GM21526 (cell line): ENCODE measurements at regions not wholly inside any gene's neighbourhood (a gene's known extent, or its start where the extent isn't known, plus 50 kb on each side); places are given as distances from the start of the nearest gene placed in this dataset.

Experiments
- ATAC-seq: cut with Tn5 transposase; IDR thresholded peaks from one replicate; pipeline ENCODE4 v1.9.1; 2021; ENCODE audit warnings: moderate library complexity; ENCODE audit not compliant: unreplicated experiment, low FRiP score

- ATAC-seq, result no peak
Observed at GRCh38 chr14:36465178-36465577, 54.9 kb downstream of the NKX2-1 start.

- no peak for ATAC-seq
Observed at GRCh38 chr14:36462890-36463289, 57.1 kb downstream of the NKX2-1 start.

DNA sequence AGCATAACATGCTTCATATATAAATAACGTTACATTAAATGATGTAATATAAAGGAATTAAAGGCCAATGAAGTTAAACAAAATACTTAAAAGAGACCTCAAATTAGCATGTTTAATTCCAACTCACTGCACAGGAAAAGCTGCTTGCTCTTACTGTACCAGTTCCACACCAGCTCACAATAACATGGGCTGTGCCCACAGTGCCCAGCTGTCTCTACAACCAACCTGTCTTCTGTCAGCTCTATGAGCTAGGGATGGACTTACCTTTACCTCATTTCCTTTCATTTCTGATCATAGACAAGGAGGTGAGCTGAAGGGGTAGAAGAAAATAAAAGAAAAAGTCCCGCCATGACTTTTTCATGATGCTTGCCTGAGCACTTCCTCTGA is 64.8 kb downstream of the NKX2-1 start:
- ATAC-seq, result no peak

- ATAC-seq, result no peak
Observed at GRCh38 chr14:36454599-36455240, 65.3 kb downstream of the NKX2-1 start.

DNA sequence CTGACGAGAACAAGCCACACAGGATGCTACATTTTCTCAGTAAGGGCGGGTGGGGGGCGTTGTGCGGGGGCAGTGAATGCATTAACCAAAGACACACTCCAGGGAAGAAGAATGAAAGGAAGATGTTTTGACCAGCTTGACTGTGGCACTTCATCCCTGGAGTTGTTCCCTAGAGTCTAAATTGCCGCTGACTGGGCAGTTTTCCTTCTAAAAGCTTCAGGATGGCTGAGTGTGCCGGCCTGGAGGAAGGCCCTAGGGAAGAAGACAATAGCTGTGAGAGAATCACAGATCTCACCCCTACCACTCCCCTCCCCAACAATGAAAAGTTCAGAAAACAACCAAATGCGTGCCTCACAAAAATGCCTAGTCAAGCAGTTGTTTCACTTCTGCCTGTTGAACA is 67.2 kb downstream of the NKX2-1 start:
- no peak for ATAC-seq

DNA sequence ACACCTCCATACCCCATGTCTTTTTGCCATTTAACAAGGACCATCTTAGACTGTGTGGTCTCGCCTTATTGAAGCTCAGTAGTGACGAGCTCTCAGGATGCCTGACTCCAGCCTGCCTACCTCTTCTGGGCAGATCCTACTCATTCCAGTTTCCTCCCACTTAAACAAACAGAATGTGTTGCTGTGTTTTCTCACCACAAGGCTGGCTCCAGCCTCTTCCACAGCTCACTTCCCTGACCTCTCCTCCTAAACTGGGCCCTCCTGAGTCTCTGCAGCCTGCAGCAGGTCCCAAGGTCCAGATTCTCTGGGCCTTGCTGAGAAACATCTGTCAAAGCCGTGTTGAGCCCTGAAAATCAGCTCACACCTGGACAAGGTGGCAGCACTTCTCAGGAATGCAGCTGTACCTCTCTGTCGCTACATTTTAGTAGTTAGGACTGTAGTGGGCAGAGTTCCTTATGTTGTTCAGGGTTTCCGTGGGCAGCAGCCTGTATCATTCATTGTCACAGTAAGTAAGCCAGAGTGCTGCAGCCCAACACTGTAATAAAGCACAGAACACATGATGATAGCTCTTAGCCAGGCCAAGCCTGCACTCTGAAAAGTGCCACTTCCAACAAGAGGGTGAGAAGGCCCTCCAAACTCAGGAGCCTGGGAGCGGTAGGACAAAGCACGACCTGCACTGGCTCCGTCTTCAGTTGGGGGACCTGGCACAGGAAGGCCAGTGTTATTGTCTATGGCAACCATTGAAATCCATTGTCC is 68.5 kb downstream of the NKX2-1 start:
- no peak for ATAC-seq

DNA sequence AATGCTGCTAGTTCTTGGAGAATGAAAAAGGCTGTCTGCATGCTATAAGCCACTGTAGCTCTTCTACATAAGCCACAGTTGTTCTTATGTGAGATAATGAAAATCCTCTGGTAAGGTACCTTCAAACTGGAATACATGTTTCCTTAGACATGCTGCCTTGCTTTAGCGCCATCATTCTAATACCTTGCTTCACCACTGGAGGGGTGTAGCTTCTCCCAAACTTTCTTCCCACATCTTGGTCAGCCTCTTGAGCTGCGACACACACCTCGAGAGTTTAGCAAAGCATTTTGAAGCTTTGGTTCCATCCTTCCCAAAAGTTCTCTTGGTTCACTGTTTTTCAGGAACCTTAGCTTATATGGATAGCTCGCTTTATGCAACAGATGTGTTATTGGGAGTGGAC is 69.5 kb downstream of the NKX2-1 start:
- no peak for ATAC-seq

DNA sequence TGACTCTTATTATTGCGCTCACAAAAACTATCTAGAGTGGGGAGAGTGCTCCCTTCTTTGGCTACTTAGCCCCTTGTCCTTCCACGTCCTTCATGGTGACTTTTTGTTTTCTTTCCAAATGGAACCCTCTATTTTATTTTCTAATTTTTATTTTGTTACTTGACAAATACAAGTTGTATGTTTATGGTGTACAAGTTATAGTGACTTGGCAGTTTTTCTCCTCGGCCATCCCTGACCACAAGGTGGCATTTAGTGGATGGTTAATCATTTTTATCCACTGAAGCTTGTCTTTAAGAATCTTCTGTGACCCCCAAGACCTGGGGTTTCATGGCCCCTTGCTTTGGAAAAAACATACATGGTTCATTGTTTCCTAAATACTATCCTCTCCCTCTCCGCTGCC is 70.1 kb downstream of the NKX2-1 start:
- ATAC-seq, result no peak

DNA sequence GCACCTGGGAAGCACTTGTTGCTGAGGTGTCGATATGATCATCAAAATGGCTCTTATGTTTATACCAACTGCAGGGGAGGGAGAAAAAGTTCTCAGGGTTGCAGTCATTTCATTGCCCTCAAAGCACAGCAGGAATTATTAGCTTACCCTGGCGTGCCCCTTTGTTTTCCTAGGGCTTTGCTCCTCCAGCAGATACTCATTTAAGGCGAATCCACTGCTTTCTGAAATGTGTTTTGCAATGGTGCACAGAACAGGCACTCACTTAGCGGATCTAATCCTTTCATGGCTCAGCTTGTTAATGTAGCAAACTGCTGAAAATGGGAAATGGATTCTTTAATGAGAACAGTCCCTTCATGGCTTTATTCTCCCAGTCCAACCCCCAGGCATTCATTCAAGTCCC is 76.7 kb downstream of the NKX2-1 start:
- no peak for ATAC-seq

GRCh38 chr14:36442824-36443241 is 77.2 kb downstream of the NKX2-1 start:
- no peak for ATAC-seq

DNA sequence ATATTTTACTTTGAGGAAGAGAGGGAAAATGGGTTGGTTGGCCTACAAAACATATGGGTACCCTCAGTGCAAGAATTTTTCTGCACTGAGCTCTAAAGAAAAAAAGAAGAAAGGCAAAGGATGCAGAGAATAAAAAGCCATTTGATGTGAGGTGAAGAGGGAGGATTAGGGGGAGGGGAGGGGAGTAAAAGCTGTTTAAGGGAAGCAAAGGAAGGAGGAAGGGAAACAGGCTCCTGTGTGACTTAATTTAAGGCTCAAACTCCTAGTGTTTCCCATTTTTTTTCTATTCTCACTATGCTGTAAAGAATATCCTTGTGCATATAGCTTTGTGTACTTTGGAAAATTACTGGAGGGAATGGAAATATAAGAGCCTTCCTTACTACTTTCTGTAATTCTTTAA is 78.7 kb downstream of the NKX2-1 start:
- ATAC-seq, result no peak

DNA sequence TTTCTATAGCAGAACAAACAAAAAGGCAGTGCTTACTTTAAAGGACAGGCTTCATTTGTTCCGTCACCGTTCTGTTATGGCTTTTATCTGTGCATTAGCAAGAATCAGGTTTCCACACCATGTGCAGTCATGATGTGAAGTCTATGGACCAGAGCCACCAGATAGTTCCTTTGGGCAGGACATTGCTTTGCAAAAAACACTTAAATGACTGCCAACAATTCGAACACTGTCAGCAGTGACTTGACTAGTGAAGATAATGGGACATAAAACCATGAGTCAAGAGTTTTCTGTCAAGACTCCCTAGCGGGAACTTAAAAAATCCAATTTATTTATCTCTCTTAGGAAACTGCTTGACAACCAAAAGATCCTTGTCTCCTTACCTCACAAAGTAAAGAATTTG is 80.3 kb downstream of the NKX2-1 start:
- ATAC-seq, result no peak

GRCh38 chr14:36438883-36439282 is 81.1 kb downstream of the NKX2-1 start:
- ATAC-seq, result no peak

DNA sequence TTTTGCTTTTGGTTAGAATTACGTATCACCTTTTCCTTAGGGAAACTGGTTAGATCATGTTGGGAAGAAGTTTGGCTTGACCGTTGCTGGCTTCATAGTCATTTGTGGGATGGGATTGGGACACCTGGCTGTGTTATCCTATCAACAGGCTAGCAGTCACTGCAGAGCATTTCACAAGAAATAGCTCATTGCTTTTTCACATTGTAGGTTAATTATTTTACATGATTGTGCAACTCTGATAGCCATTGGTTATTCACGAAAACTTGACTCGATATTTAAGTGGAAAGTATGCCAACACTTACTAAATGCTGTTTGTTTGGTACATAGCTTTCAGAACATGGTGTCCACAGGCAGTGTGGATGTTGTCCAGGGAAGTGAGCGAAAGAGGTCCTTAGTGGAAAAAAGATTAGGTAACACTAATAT is 89.4 kb downstream of the NKX2-1 start:
- no peak for ATAC-seq

GRCh38 chr14:36430169-36430568 is 89.9 kb downstream of the NKX2-1 start:
- ATAC-seq, result no peak

GRCh38 chr14:36429692-36430091 is 90.3 kb downstream of the NKX2-1 start:
- ATAC-seq, result no peak

GRCh38 chr14:36428350-36428749 is 91.7 kb downstream of the NKX2-1 start:
- no peak for ATAC-seq

- no peak for ATAC-seq
Observed at GRCh38 chr14:36426836-36427235, 93.2 kb downstream of the NKX2-1 start.

DNA sequence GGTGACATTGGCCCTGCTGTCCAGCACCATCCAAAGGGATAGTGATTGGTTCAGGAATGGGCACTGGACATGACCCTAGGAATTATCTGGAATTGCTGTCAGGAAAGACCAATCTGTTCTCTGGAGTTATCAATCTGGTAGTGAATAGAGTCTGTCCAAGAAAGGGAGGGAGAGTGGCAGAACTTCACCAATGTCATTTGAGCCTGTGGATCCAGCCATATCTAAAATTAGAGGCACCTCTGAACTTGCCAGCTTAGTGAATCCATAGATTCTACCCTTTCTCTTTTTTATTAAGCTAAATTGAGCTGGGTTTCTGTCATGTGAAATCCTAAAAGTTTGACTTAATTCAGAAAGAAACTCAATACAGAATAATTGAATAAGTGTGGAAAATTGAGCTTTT is 93.9 kb downstream of the NKX2-1 start:
- ATAC-seq, result no peak

DNA sequence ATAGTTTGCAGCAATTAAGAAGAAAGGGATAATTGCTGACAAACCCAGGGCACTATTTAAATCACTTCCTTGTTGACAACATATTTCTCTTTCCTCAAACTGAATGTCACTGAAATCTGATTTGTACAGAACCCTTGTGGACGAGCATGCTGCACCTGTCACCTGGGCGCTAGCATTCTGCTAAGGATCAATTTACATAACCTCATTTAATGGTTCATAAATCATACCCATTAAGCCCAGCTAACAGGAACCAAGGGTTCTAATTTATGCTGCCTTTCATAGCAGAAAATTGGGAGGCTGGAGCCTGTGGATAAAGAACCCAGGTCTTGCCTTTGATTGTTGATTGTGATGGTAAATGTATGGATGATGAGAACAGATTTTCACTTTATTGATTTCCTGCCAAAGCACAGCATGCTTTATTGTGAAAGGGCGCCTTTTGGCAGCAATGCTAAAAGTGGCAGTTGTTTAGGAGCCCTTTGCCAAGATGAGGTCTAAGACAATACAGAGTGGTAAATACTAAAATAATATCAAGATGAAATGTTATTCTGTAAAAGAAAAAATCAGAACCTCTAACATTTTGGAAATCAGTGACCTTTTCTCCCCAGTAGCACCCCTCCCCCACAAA is 95.4 kb downstream of the NKX2-1 start:
- no peak for ATAC-seq

DNA sequence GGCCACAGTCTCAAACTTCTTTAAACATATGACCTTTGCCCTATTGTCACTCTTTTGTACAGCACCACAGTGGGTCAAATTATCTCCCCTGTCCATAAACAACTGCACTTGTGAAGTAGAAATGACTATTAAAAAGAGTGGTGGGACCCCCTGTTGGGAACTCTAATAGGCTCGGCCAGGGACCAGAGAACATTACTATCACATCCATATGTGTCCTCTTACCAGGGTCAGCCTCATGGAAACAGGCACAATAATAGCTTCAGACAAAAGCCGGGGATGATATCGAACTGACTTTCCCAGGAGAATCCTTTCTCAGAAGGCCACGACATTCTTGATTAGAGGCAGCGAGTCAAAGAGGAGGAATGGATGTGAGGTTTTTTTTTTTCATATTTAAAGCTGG is 96.6 kb downstream of the NKX2-1 start:
- ATAC-seq, result no peak

- ATAC-seq, result no peak
Observed at GRCh38 chr14:36420149-36420687, 99.8 kb upstream of the MBIP start.
